Stimulated activated effector memory CD8-positive, alpha-beta T cell treated with anti-CD3 and anti-CD28 coated beads, Interleukin-12 subunit alpha, Interleukin-12 subunit beta, amount 100 ng/mL, for 72 hours (primary cell): ENCODE measurements at regions not wholly inside any gene's neighbourhood (a gene's known extent, or its start where the extent isn't known, plus 50 kb on each side); places are given as distances from the start of the nearest gene placed in this dataset.
A peak's percentile ranks its signal among the peaks of the same experiment; 100 is the strongest.
"Not testable (repeated sequence)": the region's sequence is repeated elsewhere in the genome, so short reads cannot be mapped to it uniquely, and the experiment has no call there.

Experiments
- ATAC-seq: fragments of 150-1000 bp; cut with Tn5 transposase; 2 replicates; pipeline ENCODE4 v1.10.0; 2021
- DNase-seq, 2 donors: peaks; one replicate each; pipeline ENCODE4 v3.0.0; 2021 to 2022; ENCODE audit warnings: low spot score in 2 of 2
- H3K27ac Mint-ChIP-seq: one replicate; pipeline ENCODE4 v1.8.0; 2022; ENCODE audit warnings: mild to moderate bottlenecking, mixed read lengths
- H3K36me3 Mint-ChIP-seq: one replicate; pipeline ENCODE4 v1.8.0; 2022; ENCODE audit warnings: mild to moderate bottlenecking, mixed read lengths
- H3K4me1 Mint-ChIP-seq: one replicate; pipeline ENCODE4 v1.8.0; 2022; ENCODE audit warnings: mixed read lengths
- H3K4me3 Mint-ChIP-seq: one replicate; pipeline ENCODE4 v1.8.0; 2022; ENCODE audit warnings: mild to moderate bottlenecking, mixed read lengths
- H3K9me3 Mint-ChIP-seq: one replicate; pipeline ENCODE4 v1.8.0; 2022; ENCODE audit warnings: mixed read lengths

DNA sequence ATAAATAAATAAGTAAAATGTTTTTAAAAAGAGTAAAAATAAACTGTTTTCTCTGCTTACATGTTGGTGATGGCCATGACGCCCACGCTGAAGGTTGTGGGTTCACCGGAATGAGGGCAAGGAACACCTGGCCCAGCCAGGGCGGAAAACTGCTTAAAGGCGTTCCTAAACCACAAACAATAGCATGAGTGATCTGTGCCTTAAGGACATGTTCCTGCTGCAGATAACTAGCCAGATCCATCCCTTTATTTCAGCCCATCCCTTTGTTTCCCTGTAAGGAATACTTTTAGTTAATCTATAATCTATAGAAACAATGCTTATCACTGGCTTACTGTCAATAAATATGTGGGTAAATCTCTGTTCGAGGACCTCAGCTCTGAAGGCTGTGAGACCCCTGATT is 63.3 kb upstream of the CEP78 start:
- not testable (repeated sequence) for H3K4me3 Mint-ChIP-seq, H3K9me3 Mint-ChIP-seq, H3K27ac Mint-ChIP-seq, ATAC-seq, DNase-seq, H3K4me1 Mint-ChIP-seq, H3K36me3 Mint-ChIP-seq

DNA sequence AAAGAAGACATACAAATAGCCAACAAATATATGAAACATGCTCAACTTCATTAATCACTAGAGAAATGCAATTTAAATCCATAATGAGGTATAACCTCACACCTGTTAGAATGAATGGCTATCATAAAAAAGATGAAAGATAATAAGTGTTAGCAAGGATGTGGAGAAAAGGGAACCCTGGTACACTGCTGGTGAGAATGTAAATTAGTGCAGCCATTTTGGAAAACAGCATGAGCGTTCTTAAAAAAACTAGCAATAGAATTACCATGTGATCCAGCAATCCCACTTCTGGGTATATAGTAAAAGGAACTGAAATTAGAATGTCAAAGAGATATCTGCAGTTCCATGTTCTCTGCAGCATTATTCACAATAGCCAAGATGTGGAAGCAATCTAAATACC is 64.2 kb upstream of the CEP78 start:
- H3K4me1 Mint-ChIP-seq = no peaks in the 10 kb centered on the region
- no peaks in the 10 kb centered on the region for H3K9me3 Mint-ChIP-seq
- ATAC-seq = no peak
- H3K4me3 Mint-ChIP-seq = no peak overlapping the region
- H3K36me3 Mint-ChIP-seq = no peaks in the 10 kb centered on the region
- no peak overlapping the region for H3K27ac Mint-ChIP-seq
- no peak for DNase-seq

- no peak overlapping the region for H3K27ac Mint-ChIP-seq
- no peaks in the 10 kb centered on the region for H3K36me3 Mint-ChIP-seq
- H3K4me1 Mint-ChIP-seq = no peaks in the 10 kb centered on the region
- H3K9me3 Mint-ChIP-seq = peaks cover 3% of the 10 kb centered on the region
- no peak overlapping the region for H3K4me3 Mint-ChIP-seq
- ATAC-seq = no peak
- DNase-seq = no peak
Measured at GRCh38 chr9:78169125-78169524, 66.8 kb upstream of the CEP78 start.

- Mint-ChIP-seq H3K36me3 (no peaks in the 10 kb centered on the region), H3K4me3 (no peak overlapping the region), H3K4me1 (no peaks in the 10 kb centered on the region), H3K9me3 (peaks cover 12% of the 10 kb centered on the region), H3K27ac (no peak overlapping the region)
- ATAC-seq (no peak), DNase-seq (no peak)
Measured at GRCh38 chr9:78167356-78167755, 68.5 kb upstream of the CEP78 start.

GRCh38 chr9:78163834-78164233 is 72.0 kb upstream of the CEP78 start:
- H3K9me3 Mint-ChIP-seq = peaks cover 12% of the 10 kb centered on the region
- H3K4me1 Mint-ChIP-seq = no peaks in the 10 kb centered on the region
- no peak overlapping the region for H3K27ac Mint-ChIP-seq
- no peak for DNase-seq
- ATAC-seq = no peak
- H3K4me3 Mint-ChIP-seq = no peak overlapping the region
- H3K36me3 Mint-ChIP-seq = no peaks in the 10 kb centered on the region

DNA sequence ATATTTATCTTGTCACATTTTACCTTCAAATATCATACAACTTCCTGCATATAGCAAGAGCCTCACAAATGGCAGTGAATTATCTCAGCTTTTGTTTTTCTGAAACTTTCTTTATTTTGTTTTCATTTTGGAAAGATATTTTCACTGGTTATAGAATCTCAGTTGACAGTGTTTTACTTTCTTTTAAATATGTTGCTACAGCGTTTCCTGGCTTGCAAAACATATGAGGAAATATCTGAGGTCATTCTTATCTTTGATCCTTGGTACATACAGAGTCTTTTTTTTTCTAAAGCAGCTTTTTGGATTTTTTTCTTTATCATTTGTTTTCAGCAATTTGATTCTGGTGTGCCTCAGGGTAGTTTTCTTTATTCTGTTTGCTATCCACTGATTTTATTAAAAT is 77.6 kb upstream of the CEP78 start:
- no peaks in the 10 kb centered on the region for H3K4me1 Mint-ChIP-seq
- ATAC-seq = no peak
- H3K27ac Mint-ChIP-seq = no peak overlapping the region
- no peaks in the 10 kb centered on the region for H3K36me3 Mint-ChIP-seq
- peaks cover 2% of the 10 kb centered on the region for H3K9me3 Mint-ChIP-seq
- no peak overlapping the region for H3K4me3 Mint-ChIP-seq
- no peak for DNase-seq

DNA sequence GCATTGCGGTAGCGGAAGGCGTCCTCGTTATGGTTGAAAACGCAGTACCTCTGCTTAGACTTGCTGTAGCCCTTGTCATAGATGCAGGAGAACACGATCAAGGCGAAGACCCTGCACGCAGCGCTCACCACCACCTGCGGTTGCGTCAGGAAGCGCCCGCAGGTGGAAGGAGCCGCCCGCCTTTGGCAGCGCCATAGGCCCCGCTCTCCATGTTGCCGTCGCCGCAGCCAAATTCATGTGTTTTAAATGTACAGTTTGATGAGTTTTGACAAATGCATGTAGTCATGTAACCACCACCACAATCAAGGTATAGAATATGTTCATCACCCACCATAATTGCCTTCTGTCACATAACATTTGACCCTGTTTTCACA is 84.9 kb upstream of the CEP78 start:
- Mint-ChIP-seq H3K27ac (no peak overlapping the region), H3K4me1 (peaks cover 8% of the 10 kb centered on the region), H3K36me3 (no peaks in the 10 kb centered on the region), H3K4me3 (no peak overlapping the region), H3K9me3 (no peaks in the 10 kb centered on the region)
- DNase-seq (no peak), ATAC-seq (no peak)

DNA sequence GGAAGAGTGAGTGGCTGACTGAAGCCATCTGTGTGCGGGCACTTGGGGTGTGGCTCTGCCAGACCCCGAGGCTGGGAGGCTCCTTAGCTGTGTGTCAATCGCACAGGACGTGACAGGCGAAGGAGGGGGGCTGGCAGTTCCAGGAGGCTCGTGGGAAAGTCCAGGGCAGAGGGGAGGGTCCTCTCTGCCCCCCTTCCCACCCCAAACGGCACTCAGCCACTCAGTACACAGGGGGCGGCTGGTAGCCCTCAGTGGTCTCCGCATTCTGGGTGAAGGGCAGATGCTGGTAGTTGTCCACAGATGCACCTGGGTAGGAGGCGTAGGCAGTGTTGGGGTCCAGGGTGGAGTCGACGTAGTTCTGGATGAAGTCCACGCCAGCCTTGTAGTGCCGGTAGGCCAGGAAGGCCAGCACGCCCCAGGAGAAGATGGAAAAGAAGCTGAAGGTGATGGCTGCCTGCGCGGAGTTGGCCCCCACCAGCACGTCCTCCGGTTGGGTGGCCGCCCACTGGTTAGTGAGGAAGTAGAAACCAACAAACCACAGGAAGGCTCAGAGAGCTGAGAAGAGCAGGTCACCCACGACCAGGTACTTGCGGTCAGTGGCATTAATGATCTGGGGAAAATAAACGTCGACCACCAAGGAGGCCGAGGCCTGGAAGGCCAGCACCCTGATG is 85.4 kb upstream of the CEP78 start:
- Mint-ChIP-seq H3K27ac (no peak overlapping the region), H3K4me1 (peaks cover 8% of the 10 kb centered on the region), H3K36me3 (no peaks in the 10 kb centered on the region), H3K9me3 (no peaks in the 10 kb centered on the region), H3K4me3 (no peak overlapping the region)
- ATAC-seq (no peak), DNase-seq (no peak)

- no peak for ATAC-seq
- H3K4me1 Mint-ChIP-seq = peaks cover 14% of the 10 kb centered on the region
- no peak overlapping the region for H3K27ac Mint-ChIP-seq
- H3K9me3 Mint-ChIP-seq = no peaks in the 10 kb centered on the region
- no peaks in the 10 kb centered on the region for H3K36me3 Mint-ChIP-seq
- H3K4me3 Mint-ChIP-seq = no peak overlapping the region
- no peak for DNase-seq
Measured at GRCh38 chr9:78149702-78150291, 86.1 kb upstream of the CEP78 start.

DNA sequence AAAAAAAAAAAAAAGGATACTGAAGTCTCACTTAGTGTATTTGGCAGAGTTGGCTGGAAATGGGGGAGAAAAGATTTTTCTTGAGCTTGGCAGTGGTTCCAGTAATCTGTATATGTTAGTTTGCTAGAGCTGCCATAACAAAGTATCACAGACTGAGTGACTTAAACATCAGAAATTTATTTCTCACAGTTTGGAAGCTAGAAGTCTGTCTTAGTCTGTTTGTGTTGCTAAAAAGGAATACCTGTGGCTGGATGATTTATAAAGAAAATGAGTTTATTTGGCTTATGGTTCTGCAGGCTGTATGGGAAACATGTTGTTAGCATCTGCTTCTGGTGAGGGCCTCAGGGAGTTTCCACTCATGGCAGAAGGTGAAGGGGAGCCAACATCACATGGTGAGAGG is 89.6 kb upstream of the CEP78 start:
- no peak for DNase-seq
- no peak overlapping the region for H3K27ac Mint-ChIP-seq
- H3K4me1 Mint-ChIP-seq = peaks cover 24% of the 10 kb centered on the region
- no peak overlapping the region for H3K4me3 Mint-ChIP-seq
- H3K36me3 Mint-ChIP-seq = no peaks in the 10 kb centered on the region
- ATAC-seq = no peak
- H3K9me3 Mint-ChIP-seq = peaks cover 4% of the 10 kb centered on the region

DNA sequence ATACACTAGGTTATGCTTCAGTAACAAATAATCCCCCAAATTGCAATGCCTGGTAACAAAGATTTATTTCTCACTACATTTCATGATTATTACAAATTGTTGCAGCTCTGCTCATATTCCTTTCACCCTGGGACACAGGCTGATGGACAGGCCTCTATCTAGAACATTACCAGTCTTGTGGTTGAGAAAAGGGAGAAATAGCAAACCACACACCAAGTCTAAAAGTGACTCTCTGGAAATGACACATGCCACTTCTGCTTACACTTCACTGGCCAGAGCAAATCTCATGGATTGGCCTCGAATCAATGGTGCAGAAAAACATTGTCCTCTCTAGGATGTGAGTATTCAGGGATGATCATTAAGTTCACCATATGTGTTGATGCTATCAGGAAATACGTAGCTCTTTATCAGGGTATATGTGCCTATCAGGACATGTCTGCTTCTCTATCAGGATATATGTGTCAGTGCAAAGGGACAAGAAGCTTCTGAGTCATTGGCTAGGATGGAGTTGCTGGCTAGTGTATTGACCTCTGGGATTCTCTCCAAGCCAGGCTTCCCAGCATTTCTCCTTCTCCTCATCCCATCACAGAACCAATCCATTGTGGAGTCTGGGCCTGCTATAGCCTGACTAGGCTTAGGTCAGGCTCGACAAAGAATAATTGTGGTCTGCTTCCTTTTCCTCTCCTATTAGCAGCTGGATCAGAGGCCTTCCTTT is 91.1 kb upstream of the CEP78 start:
- Mint-ChIP-seq H3K9me3 (peaks cover 6% of the 10 kb centered on the region), H3K4me1 (peaks cover 16% of the 10 kb centered on the region), H3K27ac (no peak overlapping the region), H3K4me3 (no peak overlapping the region), H3K36me3 (no peaks in the 10 kb centered on the region)
- no peak for DNase-seq
- peak; percentile 60 for ATAC-seq

- ATAC-seq (no peak), DNase-seq (no peak)
- no peaks in the 10 kb centered on the region for H3K36me3 Mint-ChIP-seq
- H3K4me3 Mint-ChIP-seq = no peak overlapping the region
- H3K9me3 Mint-ChIP-seq = peaks cover 11% of the 10 kb centered on the region
- H3K4me1 Mint-ChIP-seq = peaks cover 16% of the 10 kb centered on the region
- no peak overlapping the region for H3K27ac Mint-ChIP-seq
Measured at GRCh38 chr9:78144008-78144381, 91.9 kb upstream of the CEP78 start.

DNA sequence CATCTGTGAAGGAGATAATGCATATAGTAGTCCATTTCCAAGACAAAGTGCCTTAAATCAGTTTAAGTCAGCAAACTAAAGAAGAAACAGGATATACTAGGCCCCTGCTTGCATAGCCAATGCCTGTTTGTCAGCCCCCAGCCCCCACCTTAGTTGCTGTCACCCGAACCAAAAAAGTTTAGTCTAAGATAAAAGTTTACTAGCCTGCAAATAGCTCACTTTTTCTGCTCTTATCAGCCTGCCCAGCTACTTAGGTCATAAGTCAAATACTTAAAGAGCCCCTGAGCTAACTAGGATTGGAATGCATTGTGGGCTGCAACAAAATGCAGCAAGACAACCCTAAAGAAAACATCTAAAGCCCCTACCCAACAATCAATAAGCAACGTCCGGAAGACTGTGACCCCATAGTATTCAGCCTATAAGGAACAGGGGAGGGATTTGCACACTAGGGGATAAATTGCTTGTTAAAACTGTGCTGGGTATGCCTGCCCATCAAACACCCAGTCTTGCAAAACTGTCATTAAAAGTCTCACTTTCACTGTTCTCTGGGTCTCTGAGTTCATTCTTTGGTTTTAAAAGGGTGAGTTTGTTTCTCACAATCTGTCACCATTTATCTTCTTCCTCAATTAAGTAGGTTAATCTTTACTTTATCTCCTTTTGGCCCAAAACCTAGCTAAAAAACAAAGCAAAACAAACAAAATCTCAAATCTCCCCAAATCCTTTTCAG is 92.4 kb upstream of the CEP78 start:
- no peak for DNase-seq
- Mint-ChIP-seq H3K4me3 (no peak overlapping the region), H3K27ac (no peak overlapping the region), H3K36me3 (no peaks in the 10 kb centered on the region), H3K9me3 (peaks cover 11% of the 10 kb centered on the region), H3K4me1 (peaks cover 16% of the 10 kb centered on the region)
- no peak for ATAC-seq

DNA sequence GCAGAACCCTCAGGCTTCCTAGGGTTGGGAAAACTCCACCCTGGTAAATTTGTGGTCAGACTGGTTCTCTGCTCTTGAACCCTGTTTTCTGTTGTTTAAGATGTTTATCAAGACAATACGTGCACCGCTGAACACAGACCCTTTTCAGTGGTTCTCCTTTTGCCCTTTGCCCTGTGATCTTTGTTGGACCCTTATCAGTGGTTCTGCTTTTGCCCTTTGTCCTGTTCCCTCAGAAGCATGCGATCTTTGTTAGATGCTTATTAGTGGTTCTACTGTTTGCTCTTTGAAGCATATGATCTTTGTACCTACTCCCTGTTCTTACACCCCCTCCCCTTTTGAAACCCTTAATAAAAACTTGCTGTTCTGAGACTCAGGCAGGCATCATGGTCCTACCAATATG is 93.6 kb upstream of the CEP78 start:
- H3K27ac Mint-ChIP-seq = not testable (repeated sequence)

DNA sequence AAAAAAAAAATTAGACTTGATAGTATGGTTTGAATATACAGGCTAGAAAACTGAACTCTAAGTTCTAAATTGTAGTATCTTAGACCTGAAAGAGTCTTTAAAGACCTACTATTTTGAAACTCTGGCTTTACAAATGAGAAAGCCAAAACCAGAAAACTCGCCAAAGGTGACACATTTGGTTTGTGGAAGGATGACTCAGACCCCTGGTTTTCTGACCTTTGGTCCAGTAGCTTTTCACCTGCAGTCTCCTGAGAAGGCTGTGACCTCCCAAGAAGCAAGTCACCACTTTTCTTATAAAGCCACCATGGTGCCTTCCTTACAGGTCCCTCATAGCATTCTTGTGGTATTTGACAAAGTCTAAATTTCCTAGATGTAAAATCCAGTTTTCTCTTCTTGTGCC is 102.1 kb upstream of the CEP78 start:
- H3K9me3 Mint-ChIP-seq = peaks cover 6% of the 10 kb centered on the region
- no peaks in the 10 kb centered on the region for H3K36me3 Mint-ChIP-seq
- peaks cover 13% of the 10 kb centered on the region for H3K4me1 Mint-ChIP-seq
- H3K4me3 Mint-ChIP-seq = no peak overlapping the region
- no peak for DNase-seq
- ATAC-seq = peak; percentile 79
- no peak overlapping the region for H3K27ac Mint-ChIP-seq

More for the DNA sequence above, 93.6 kb upstream of the CEP78 start:
- H3K36me3 Mint-ChIP-seq, DNase-seq, H3K4me3 Mint-ChIP-seq, ATAC-seq: not testable (repeated sequence)
- Mint-ChIP-seq H3K9me3 (peaks cover 14% of the 10 kb centered on the region), H3K4me1 (peaks cover 16% of the 10 kb centered on the region)

DNA sequence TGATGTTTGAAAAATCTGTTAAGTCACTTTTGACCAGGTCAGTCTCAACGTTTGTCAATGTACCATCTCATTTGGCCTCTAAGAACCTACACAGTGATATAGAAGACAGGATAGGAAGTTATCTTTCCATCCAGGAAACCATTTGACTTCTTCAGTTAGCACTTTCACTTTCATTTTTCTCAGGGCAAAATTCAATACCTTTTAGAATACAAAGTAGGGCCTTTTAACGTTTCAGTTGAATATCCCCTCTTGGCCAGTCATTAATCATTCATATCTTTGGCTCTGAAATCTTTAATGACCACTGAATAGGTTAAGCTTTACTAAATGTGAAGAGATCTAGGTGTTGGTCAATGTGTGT is 101.1 kb upstream of the GNAQ start:
- peak overlapping the region; percentile 22 for H3K4me3 Mint-ChIP-seq
- no peak overlapping the region for H3K27ac Mint-ChIP-seq
- H3K36me3 Mint-ChIP-seq = no peaks in the 10 kb centered on the region
- peaks cover 4% of the 10 kb centered on the region for H3K9me3 Mint-ChIP-seq
- peaks cover 13% of the 10 kb centered on the region for H3K4me1 Mint-ChIP-seq
- DNase-seq = no peak
- ATAC-seq = no peak
